ENCODE measurements at regions not wholly inside any gene's neighbourhood (a gene's known extent, or its start where the extent isn't known, plus 50 kb on each side); places are given as distances from the start of the nearest gene placed in this dataset.
A peak's percentile ranks its signal among the peaks of the same experiment; 100 is the strongest.
"Not testable (repeated sequence)": the region's sequence is repeated elsewhere in the genome, so short reads cannot be mapped to it uniquely, and the experiment has no call there.

DNA sequence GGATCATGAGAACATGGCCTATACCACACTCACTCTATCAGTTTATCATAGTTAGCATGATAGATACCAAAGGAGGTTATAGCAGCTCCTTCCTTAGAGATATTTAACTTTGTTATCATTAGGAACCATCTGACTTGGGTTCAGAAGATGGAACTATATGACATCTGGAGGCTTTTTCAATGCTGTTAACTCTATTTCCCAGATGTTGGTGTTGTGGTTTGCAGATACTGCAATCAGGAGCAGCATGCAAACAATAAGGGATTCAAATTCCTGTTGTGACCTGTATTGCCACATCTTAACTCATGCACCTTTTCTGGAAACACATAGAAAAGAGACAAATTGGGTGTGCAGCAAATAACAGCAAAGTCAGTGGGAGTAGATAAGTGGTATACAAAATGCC lies 201.7 kb downstream of the NNT start:
- no peak for DNase-seq

DNA sequence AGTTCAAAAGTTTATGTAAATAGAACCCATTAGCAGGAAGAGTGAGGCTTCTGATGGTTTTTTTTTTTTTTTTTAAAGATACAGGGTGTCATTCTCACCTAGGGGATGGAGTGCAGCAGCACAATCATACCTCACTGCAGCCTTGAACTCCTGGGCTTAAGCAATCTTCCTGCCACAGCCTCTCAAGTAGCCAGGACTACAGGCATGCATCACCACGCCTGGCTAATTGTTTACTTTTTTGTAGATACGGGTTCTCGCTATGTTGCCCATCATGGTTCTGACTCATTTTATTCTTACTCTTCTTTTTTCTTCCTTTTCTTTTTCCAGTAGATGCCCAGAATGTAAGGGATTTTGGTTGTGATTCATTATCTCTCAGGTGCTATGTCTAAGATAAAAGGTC lies 201.1 kb downstream of the NNT start:
- no peak for DNase-seq

DNA sequence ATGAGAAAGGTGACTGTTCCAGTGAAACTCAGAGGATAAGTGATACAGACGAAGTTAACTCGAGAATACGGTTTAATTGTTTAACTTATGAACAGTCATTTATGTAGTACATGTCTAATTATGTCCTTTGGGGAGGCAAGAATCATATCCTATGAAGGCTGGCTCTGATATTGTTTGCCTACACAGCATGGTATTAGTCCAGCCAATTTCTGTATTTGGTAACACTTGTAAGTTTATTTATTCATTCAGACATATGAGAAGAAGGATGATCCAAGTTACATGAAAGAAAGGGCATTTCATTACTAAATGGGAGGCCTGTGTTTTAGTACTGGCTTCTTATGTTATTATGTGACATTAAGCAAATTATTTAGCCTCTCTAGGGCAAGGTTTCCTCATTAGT lies 199.7 kb downstream of the NNT start:
- no peak for DNase-seq

DNA sequence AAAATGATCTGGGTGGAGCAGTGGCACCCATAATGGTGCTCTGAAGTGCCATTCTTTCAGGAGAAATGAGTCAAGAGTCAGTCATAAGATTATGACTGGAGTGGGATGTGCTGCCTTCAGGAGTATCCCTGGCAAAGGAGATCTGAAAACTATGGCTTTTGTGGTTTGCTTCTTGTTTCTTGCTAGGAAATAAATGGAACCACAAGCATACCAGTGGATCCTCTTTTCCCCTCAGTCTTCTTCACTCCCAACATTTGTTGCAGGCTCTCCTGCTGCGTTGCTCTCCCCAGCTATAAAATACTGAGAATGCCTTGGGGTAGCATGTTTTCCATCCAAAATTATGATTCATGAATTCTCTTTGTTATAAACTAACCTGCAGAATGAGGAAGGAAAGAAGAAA lies 199.1 kb downstream of the NNT start:
- no peak for DNase-seq

DNA sequence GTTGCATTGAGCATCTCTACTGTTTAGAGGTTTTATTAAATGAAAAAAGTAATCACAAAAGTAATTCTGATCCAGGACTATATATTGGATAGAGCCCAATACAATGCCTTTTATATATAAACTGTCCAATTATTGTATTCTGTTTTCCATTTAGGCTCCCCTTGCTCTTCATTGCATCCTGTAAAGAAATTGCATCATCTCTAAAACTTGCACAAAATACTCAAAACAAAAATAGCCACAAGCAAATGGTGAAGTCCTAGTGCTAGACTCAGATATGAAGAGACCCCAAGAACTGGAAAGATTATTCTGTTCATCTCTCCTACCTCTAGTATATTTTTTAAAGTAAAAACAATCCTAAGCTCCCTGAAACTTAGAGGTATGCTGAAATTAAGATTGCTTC lies 195.8 kb downstream of the NNT start:
- DNase-seq = no peak

DNA sequence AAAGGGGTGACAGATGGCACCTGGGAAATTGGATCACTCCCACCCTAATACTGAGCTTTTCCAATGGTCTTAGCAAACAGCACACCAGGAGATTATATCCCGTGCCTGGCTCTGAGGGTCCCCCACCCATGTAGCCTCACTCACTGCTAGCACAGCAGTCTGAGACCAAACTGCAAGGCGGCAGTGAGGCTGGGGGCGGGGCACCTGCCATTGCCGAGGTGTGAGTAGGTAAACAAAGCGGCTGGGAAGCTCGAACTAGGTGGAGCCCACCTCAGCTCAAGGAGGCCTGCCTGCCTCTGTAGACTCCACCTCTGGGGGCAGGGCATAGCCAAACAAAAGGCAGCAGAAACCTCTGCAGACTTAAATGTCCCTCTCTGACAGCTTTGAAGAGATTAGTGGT lies 188.9 kb downstream of the NNT start:
- DNase-seq = not testable (repeated sequence)

DNA sequence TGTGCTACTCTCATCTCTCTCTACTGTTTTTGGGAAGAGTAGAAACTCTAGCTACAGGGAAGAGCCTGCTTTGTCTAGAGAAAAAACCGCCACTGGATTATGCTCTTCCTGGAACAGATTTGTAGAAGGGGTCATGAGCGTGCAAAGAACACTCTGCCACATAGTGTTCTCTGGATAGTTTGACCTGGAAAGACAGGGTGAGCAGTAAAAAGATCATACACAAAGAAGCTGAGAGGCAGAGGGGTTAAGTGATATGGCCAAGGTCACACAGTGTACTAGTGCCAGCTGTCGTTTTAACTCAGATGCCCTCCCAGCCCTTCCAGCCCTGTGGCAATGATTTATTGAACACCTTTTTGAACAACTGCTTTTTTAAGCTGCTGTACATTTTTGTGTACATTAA lies 182.2 kb downstream of the NNT start:
- DNase-seq = no peak

DNA sequence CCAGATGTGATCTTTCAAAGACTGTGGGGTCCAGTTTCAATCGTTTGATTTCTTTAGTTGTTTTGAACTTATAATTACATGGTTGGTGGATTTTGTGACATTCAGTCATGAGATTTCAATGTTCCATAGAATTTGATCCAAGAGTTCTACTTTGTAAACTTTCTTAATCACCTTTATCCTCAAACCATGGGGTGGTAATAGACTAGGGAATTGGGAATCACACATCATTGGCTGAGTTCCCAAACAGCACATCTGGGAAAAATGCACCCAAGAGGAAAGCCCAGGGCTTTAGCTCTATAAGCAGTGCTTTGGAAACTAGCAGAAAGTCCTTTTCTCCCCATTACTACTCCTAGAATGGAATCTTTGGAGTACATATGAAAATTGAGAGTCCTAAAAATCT lies 177.6 kb downstream of the NNT start:
- DNase-seq = no peak

DNA sequence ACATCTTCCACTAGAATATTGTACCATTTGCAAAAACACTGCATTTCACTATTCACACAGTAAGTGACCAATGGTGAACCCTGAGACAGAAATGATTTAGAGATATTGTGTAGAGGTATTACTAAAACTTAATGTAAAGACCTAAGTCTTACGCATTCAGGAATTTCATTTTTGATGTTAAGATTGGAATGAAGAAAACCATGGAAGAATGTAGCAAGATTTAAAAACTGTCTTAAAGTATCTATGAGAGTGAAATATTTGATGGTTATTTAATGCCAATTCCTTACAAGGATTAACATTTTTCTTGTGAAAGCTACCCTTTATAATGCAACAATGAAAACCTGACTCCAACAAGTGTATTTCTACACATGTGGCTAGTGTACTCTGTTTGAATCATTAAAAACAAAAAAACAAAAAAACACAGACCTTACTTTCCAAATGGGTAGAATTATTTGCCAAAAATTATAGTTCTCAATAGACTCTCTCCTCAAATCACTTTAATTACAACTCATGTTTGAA lies 172.0 kb downstream of the NNT start:
- no peak for DNase-seq

DNA sequence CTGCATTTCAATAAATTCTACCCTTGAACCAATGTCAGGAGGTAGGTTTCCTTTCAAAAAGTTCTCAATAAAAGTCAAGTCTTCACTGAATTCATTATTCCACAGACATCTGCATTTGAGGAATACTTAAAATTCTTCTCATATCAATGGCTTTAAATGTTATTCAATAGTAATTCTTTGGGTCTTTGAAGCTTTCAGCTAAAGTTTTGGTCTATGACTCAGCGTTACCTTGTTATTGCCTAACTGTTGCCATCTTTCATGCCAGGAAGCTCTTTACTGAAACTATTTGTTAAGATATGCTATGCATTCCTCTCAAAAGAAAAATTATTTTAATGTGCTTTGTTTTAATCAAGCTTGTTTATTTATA lies 170.5 kb downstream of the NNT start:
- DNase-seq = peak; percentile 3

DNA sequence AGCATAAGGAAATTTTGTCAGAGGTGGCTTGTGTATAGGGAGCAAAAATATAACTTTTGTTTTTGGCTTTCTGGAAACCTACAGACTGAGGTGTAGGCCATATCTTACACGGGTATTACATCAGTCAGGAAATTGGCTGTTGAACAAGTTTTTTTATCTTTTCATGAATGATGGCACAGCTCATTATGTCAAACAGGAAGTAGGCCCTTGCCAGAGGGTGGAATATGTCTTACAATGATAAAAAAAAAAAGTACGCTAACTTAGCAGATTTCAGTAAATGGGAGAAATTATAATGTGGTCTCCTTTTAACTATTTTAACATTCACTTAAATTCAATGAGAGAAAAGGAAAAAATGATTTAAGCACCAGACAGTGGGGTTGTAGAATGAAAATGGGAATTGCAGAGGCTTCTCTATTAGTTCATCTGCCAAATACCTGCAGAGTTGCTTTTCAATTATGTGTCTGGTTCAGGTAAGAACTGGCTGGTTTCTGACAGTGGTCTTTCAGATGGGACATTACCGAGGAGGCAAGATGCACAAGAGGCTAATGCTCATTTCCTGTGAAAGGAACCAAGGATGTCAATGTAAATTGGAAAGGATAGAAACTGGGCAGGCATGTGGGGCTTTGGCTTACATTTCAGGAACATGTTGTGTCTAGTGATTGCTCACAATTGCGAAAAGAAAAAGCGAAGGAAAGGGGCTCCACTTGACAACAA lies 169.9 kb downstream of the NNT start:
- peak; percentile 11 for DNase-seq

DNA sequence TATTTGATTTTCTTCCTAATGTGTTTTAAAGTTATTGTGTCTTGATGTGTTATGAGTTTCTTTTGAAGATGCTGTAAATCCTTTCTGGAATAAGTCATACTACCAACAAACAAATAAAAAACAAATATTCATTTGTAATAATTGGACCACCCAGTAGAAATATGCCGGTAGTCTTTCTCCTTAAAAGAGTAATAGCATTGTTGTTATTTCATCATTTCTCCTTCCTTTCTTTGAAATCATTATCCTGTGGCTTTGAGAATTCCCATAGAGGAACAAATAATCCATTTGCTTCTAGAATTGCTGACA lies 169.4 kb downstream of the NNT start:
- no peak for DNase-seq

DNA sequence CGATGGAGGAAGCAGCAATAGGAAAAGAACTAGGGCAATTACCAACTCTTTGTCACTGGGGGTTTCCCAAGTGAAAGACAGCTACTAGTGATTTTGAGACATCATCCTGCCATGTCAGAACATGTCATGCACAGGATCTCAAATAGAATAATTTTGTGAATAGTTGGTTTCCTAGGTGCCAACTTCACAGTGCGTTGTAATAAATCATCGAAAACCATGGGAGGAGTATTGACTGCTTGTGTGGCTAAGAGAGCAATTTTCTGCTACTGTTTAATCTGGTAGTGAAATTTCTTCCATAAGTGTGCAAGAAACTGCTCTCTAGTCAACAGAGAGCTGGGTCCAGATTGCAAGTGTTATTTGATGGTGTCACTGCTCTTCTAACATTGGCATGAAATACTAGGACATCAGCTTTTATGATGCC lies 168.6 kb downstream of the NNT start:
- DNase-seq = no peak

DNA sequence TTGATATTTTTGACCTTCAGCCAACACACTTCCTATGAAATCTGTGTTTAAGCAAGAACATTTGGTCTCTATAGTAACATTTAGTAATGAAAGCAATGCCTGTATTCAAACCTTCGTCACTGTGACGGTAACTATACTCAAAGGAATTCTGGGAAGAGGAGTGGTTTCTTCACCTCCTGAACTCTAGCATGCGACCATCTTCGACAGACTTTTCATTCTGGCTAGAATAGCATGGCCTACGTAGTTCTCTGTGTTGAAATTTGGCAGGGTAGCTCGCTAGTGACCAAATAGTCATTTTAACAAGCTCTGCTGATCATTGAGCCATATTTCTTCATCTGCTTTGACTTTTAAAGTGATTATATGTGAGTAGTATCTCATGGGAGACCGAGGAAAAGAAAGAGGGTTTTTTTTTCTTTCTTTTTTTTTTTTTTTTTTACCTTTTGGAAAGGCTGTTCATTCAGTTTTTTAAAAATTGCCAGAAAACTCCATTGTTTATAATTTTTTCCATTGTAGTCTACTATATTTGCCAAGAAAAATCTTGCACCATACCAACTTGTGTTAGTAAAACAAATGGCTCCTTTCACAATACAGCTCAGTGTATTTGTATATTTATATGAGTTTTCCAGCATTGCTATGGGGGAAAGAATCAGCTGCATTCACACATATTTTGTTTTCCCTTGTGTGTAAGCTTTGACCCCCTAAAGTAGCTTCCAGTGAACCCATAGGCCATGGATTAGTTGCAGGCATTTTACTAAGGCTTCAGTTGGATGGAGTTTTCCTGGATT lies 166.8 kb downstream of the NNT start:
- DNase-seq = peak; percentile 62

Measured in eye (tissue), 1 donor.